MM.1S (cell line): ENCODE measurements at regions not wholly inside any gene's neighbourhood (a gene's known extent, or its start where the extent isn't known, plus 50 kb on each side); places are given as distances from the start of the nearest gene placed in this dataset.

ENCODE experiments used
- DNase-seq: peaks from one replicate; pipeline ENCODE4 v3.0.0-alpha.2; 2015
- H2AFZ ChIP-seq: fragments of 300-600 bp; sonication (generic); 2 replicates; pipeline ENCODE4 v1.6.0; 2016; ENCODE audit warnings: antibody characterized with exemption, low read length
- H3F3A ChIP-seq: fragments of 300-600 bp; sonication (generic); 2 replicates; pipeline ENCODE4 v1.6.1; 2016; ENCODE audit warnings: mild to moderate bottlenecking, antibody characterized with exemption, low read length, moderate library complexity, mixed read lengths; ENCODE audit not compliant: insufficient read depth
- H3K27ac ChIP-seq: fragments of 300-600 bp; sonication (generic); 2 replicates; pipeline ENCODE4 v1.5.1; 2016; ENCODE audit warnings: mild to moderate bottlenecking, low read length
- H3K27me3 ChIP-seq: fragments of 300-600 bp; sonication (generic); replicated peaks from 2 replicates; pipeline ENCODE4 v1.6.0; 2016; ENCODE audit warnings: low read length; ENCODE audit not compliant: insufficient read depth
- H3K36me3 ChIP-seq: fragments of 300-600 bp; sonication (generic); replicated peaks from 2 replicates; pipeline ENCODE4 v1.6.1; 2016; ENCODE audit warnings: mild to moderate bottlenecking, low read length, mixed read lengths; ENCODE audit not compliant: insufficient read depth
- H3K4me1 ChIP-seq: fragments of 300-600 bp; sonication (generic); 2 replicates; pipeline ENCODE4 v1.6.1; 2016; ENCODE audit warnings: low read length, mixed read lengths
- H3K4me2 ChIP-seq: fragments of 300-600 bp; sonication (generic); 2 replicates; pipeline ENCODE4 v1.6.0; 2016; ENCODE audit warnings: low read depth, low read length
- H3K4me3 ChIP-seq: fragments of 300-600 bp; sonication (generic); 2 replicates; pipeline ENCODE4 v1.5.1; 2016; ENCODE audit warnings: low read length, mixed read lengths
- H3K79me2 ChIP-seq: fragments of 300-600 bp; sonication (generic); 2 replicates; pipeline ENCODE4 v1.6.1; 2016; ENCODE audit warnings: mixed run types, low read length, mixed read lengths
- H3K9ac ChIP-seq: fragments of 300-600 bp; sonication (generic); 2 replicates; pipeline ENCODE4 v1.6.1; 2016; ENCODE audit warnings: low read length, mixed read lengths
- H3K9me2 ChIP-seq: fragments of 300-600 bp; sonication (generic); replicated peaks from 2 replicates; pipeline ENCODE4 v1.6.1; 2016; ENCODE audit warnings: mild to moderate bottlenecking, low read length, mixed read lengths; ENCODE audit not compliant: insufficient read depth
- H3K9me3 ChIP-seq: fragments of 300-600 bp; sonication (generic); replicated peaks from 2 replicates; pipeline ENCODE4 v1.6.1; 2016; ENCODE audit warnings: mild to moderate bottlenecking, low read length, mixed read lengths; ENCODE audit not compliant: insufficient read depth
- H4K20me1 ChIP-seq: fragments of 300-600 bp; sonication (generic); 2 replicates; pipeline ENCODE4 v1.6.1; 2016; ENCODE audit warnings: mild to moderate bottlenecking, low read length, moderate library complexity, mixed read lengths; ENCODE audit not compliant: insufficient read depth
- EZH2 ChIP-seq: fragments of 300-600 bp; sonication (generic); optimal IDR thresholded peaks from 2 replicates; pipeline ENCODE3; 2017; ENCODE audit warnings: low read depth, mild to moderate bottlenecking, antibody characterized with exemption, low read length, mixed read lengths
- EZH2phosphoT487 ChIP-seq: fragments of 300-600 bp; sonication (generic); IDR thresholded peaks from 2 replicates; pipeline ENCODE4 v1.6.1; 2018; ENCODE audit warnings: antibody characterized with exemption, low read length
- TF ChIP-seq, protein P1 (sequence below): fragments of 300-600 bp; sonication (generic); IDR thresholded peaks from 2 replicates; pipeline ENCODE4 v1.5.1; 2016; ENCODE audit warnings: antibody characterized with exemption, low read length, mixed read lengths

DNA sequence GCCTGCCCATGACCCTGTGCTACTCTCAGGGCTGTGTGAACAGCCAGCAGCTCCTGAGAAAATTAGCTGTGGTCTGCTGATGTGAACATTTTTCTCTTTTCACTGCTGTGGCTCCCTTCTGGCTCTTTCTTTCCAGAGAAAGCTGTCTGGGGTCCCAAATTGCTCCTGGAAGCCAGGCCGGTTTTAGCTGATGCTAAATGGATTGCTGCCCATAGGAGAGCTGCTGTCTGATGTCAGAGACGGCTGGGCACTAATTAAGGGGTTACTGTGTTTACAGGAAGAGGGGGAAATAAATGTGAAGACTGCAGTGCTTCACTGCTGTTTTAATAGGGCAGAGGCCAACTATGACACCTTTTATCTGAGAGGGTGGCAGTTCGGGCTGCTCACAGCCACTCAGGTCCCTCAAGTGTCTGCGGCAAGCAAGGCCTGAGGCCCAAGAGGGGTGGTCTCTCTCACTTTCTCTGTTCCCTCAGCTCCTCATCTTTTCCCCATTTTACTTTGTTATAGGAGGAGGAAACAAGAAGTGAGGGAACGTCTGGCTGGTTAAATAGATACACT, 106.0 kb upstream of the GNG12 start:
- Histone ChIP-seq H3F3A (no peaks in the 10 kb centered on the region), H3K9me3 (no peaks in the 10 kb centered on the region), H3K4me1 (no peaks in the 10 kb centered on the region), H3K27me3 (no peaks in the 10 kb centered on the region), H2AFZ (no peak overlapping the region), H3K4me2 (no peak overlapping the region), H3K9me2 (no peaks in the 10 kb centered on the region), H3K27ac (no peak overlapping the region), H4K20me1 (no peaks in the 10 kb centered on the region), H3K79me2 (no peaks in the 10 kb centered on the region), H3K9ac (no peak overlapping the region), H3K36me3 (no peaks in the 10 kb centered on the region), H3K4me3 (no peak overlapping the region)
- TF ChIP-seq, protein P1, sequence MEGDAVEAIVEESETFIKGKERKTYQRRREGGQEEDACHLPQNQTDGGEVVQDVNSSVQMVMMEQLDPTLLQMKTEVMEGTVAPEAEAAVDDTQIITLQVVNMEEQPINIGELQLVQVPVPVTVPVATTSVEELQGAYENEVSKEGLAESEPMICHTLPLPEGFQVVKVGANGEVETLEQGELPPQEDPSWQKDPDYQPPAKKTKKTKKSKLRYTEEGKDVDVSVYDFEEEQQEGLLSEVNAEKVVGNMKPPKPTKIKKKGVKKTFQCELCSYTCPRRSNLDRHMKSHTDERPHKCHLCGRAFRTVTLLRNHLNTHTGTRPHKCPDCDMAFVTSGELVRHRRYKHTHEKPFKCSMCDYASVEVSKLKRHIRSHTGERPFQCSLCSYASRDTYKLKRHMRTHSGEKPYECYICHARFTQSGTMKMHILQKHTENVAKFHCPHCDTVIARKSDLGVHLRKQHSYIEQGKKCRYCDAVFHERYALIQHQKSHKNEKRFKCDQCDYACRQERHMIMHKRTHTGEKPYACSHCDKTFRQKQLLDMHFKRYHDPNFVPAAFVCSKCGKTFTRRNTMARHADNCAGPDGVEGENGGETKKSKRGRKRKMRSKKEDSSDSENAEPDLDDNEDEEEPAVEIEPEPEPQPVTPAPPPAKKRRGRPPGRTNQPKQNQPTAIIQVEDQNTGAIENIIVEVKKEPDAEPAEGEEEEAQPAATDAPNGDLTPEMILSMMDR: no peak
- TF ChIP-seq EZH2 (no peak), EZH2phosphoT487 (no peak)
- DNase-seq: no peak

DNA sequence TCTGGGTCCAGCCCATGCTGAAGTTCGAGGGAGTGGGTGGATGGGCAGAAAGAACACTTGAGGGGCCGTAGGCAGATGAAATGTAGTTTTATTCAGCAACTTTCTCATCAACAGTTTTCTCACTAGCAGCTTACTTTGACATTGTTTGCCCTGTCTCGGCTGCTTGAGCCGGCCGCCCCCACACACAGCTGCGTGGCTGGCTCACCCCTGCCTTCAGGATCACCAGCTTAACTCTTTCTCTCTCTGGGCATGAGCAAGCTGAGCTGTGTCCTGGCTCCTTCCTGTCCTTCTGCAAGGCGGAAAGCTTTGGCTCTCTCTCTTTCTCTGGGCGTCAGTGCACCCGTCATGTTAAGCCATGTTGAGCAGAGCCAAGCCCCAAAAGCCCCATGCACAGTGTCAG, 104.4 kb upstream of the GNG12 start:
- Histone ChIP-seq H3K9ac (no peak overlapping the region), H3K27ac (no peak overlapping the region), H3K4me2 (no peak overlapping the region), H3K9me3 (no peaks in the 10 kb centered on the region), H4K20me1 (no peaks in the 10 kb centered on the region), H3K36me3 (no peaks in the 10 kb centered on the region), H3K4me3 (no peak overlapping the region), H3K4me1 (no peaks in the 10 kb centered on the region), H2AFZ (no peak overlapping the region), H3F3A (no peaks in the 10 kb centered on the region), H3K27me3 (no peaks in the 10 kb centered on the region), H3K9me2 (no peaks in the 10 kb centered on the region), H3K79me2 (no peaks in the 10 kb centered on the region)
- no peak for TF ChIP-seq EZH2
- TF ChIP-seq EZH2phosphoT487: no peak
- TF ChIP-seq, protein P1: no peak
- no peak for DNase-seq

DNA sequence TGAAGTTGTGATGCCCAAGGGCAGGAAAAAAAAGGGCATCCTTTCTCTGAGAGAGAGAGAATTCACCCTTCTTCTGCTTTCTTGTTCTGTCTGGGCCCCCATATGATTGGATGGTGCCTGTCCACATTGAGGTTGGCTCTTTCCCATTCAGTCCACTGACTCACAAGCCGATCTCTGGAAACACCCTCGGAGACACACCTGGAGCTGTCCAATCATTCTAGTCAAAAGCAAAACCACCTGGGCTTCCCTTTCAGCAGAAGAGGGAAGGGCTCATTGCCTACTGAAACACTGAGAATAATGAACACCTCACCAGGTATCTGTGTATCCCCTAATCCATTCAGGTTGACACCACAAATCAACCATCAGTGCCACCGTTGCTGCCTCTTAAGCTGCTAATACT, 103.7 kb upstream of the GNG12 start:
- DNase-seq: no peak
- H3F3A ChIP-seq: no peaks in the 10 kb centered on the region
- H3K27ac ChIP-seq: no peak overlapping the region
- no peaks in the 10 kb centered on the region for H4K20me1 ChIP-seq
- H3K27me3 ChIP-seq: no peaks in the 10 kb centered on the region
- no peaks in the 10 kb centered on the region for H3K79me2 ChIP-seq
- H3K4me3 ChIP-seq: no peak overlapping the region
- H3K4me1 ChIP-seq: no peaks in the 10 kb centered on the region
- H3K9me3 ChIP-seq: no peaks in the 10 kb centered on the region
- H3K36me3 ChIP-seq: no peaks in the 10 kb centered on the region
- H3K9ac ChIP-seq: no peak overlapping the region
- H3K4me2 ChIP-seq: no peak overlapping the region
- H2AFZ ChIP-seq: no peak overlapping the region
- no peak for TF ChIP-seq EZH2phosphoT487
- no peak for TF ChIP-seq EZH2
- TF ChIP-seq, protein P1: no peak
- H3K9me2 ChIP-seq: no peaks in the 10 kb centered on the region
